ENCODE measurements at regions not wholly inside any gene's neighbourhood (a gene's known extent, or its start where the extent isn't known, plus 50 kb on each side); places are given as distances from the start of the nearest gene placed in this dataset.

GRCh38 chr4:111512081-111512783 is 633.0 kb upstream of the FAM241A start:
- FAIRE-seq: peak; percentile 75
- Histone ChIP-seq H3K9ac (replicated peaks; ENCODE audit: extremely low read depth, insufficient read depth, low read length) (peak overlapping the region; percentile 51), H3K27me3 (ENCODE audit: control insufficient read depth in 2 of 2, insufficient read depth in 2 of 2, low read length in 2 of 2) (no peaks in the 10 kb centered on the region), H4K20me1 (replicated peaks; ENCODE audit: control insufficient read depth, extremely low read depth, insufficient read depth, low read length) (no peaks in the 10 kb centered on the region), H3K9me1 (replicated peaks; ENCODE audit: control insufficient read depth, extremely low read depth, insufficient read depth, low read length) (no peaks in the 10 kb centered on the region), H3K4me3 (replicated peaks in 1 of 3; ENCODE audit: insufficient read depth in 1 of 3, low read depth in 1 of 3, low read length in 3 of 3) (no peak overlapping the region), H3K9me3 (replicated peaks; ENCODE audit: control insufficient read depth, insufficient read depth, low read length) (no peaks in the 10 kb centered on the region), H2AFZ (ENCODE audit: low read depth, low read length) (peak overlapping the region; percentile 81), H3K4me1 (ENCODE audit: control insufficient read depth, extremely low read depth, insufficient read depth, low read length) (peaks cover 9% of the 10 kb centered on the region), H3K79me2 (ENCODE audit: control insufficient read depth, insufficient read depth, low read length) (no peaks in the 10 kb centered on the region), H3K27ac (ENCODE audit: insufficient read depth, low read depth, low read length) (peak overlapping the region; percentile 92), H3K36me3 (ENCODE audit: control insufficient read depth in 2 of 2, extremely low read depth in 1 of 2, insufficient read depth in 2 of 2, low read length in 2 of 2) (no peaks in the 10 kb centered on the region), H3K4me2 (ENCODE audit: insufficient read depth, low read length) (peak overlapping the region; percentile 42)
- intact Hi-C loops (cut with micrococcal nuclease): loop anchor here (2.0 kb wide), 1 partner anchor 23 kb away; no protein-coding TSS in a partner anchor
- peak; percentile 76 for DNase-seq (ENCODE audit: low read depth, low spot score)
- TF ChIP-seq POLR2A (IDR thresholded peaks at IDR 0.05; ENCODE audit: low read depth, low read length) (no peak), JUN (IDR thresholded peaks at IDR 0.05; ENCODE audit: borderline replicate concordance, insufficient read depth, insufficient read length, low read depth) (peak; percentile 52), FOS (IDR thresholded peaks at IDR 0.05; ENCODE audit: borderline replicate concordance, insufficient read depth, low read length) (peak; percentile 70), GATA2 (IDR thresholded peaks at IDR 0.05; ENCODE audit: insufficient read depth, insufficient read length, low read depth, low read length) (peak; percentile 50)
- CTCF ChIA-PET: interaction anchor here (1.0 kb wide), 1 partner anchor 18 kb away, joined by 3 read pairs; no protein-coding TSS in a partner anchor
- POLR2A ChIA-PET: interaction anchor here (0.6 kb wide), 1 partner anchor 112 kb away, joined by 3 read pairs; no protein-coding TSS in a partner anchor
- no TSS peak for BruUV-seq (replicated peaks)
- dilution Hi-C loops (cut with MboI; ENCODE audit: extremely low pct_ligation_motif_present, low sequenced_read_pairs): no loop called here

DNA sequence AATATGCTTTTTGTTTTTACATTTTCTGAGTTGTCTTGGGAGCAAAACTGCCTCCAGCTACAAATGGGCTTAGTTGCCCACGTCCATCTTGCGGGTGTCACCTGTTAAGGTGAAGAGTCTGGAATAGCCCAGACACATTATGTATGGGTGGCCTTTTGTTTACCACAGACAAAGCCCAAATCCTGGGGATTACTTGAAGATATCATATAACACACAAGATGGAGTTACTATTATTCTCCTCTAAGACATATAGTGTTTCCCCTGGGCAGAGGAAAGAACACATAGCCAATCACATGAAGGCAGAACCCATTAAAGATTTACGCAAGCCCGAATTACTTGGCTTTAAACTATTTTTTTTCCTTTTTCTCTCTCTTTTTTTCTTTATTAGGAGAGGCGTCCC is 625.6 kb upstream of the FAM241A start:
- H3K9me3 ChIP-seq (replicated peaks; ENCODE audit: control insufficient read depth, insufficient read depth, low read length): no peaks in the 10 kb centered on the region
- dilution Hi-C loops (cut with MboI; ENCODE audit: extremely low pct_ligation_motif_present, low sequenced_read_pairs): no loop called here
- no peak for TF ChIP-seq POLR2AphosphoS5 (IDR thresholded peaks at IDR 0.05; ENCODE audit: insufficient read depth, low read depth, low read length)
- no peak for TF ChIP-seq JUN (IDR thresholded peaks at IDR 0.05; ENCODE audit: borderline replicate concordance, insufficient read depth, insufficient read length, low read depth)
- TF ChIP-seq, protein P1, sequence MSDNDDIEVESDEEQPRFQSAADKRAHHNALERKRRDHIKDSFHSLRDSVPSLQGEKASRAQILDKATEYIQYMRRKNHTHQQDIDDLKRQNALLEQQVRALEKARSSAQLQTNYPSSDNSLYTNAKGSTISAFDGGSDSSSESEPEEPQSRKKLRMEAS (IDR thresholded peaks at IDR 0.05; ENCODE audit: insufficient read depth, insufficient read length): no peak
- TF ChIP-seq, protein P2, sequence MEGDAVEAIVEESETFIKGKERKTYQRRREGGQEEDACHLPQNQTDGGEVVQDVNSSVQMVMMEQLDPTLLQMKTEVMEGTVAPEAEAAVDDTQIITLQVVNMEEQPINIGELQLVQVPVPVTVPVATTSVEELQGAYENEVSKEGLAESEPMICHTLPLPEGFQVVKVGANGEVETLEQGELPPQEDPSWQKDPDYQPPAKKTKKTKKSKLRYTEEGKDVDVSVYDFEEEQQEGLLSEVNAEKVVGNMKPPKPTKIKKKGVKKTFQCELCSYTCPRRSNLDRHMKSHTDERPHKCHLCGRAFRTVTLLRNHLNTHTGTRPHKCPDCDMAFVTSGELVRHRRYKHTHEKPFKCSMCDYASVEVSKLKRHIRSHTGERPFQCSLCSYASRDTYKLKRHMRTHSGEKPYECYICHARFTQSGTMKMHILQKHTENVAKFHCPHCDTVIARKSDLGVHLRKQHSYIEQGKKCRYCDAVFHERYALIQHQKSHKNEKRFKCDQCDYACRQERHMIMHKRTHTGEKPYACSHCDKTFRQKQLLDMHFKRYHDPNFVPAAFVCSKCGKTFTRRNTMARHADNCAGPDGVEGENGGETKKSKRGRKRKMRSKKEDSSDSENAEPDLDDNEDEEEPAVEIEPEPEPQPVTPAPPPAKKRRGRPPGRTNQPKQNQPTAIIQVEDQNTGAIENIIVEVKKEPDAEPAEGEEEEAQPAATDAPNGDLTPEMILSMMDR (IDR thresholded peaks at IDR 0.05; ENCODE audit: extremely low read depth in 1 of 2, insufficient read depth in 1 of 2, low read depth in 1 of 2, low read length in 2 of 2): no peak
- no peak for TF ChIP-seq POLR2A (IDR thresholded peaks at IDR 0.05; ENCODE audit: low read depth, low read length)
- no peak for TF ChIP-seq EZH2 (IDR thresholded peaks at IDR 0.05; ENCODE audit: borderline replicate concordance, low read depth, low read length, severe bottlenecking)
- TF ChIP-seq FOS (IDR thresholded peaks at IDR 0.05; ENCODE audit: borderline replicate concordance, insufficient read depth, low read length): no peak
- no peak for TF ChIP-seq GATA2 (IDR thresholded peaks at IDR 0.05; ENCODE audit: insufficient read depth, insufficient read length, low read depth, low read length)
- no peak for TF ChIP-seq MYC (IDR thresholded peaks at IDR 0.05; ENCODE audit: low read depth, low read length)
- no peak overlapping the region for H3K9ac ChIP-seq (replicated peaks; ENCODE audit: extremely low read depth, insufficient read depth, low read length)
- H3K27ac ChIP-seq (ENCODE audit: insufficient read depth, low read depth, low read length): no peak overlapping the region
- intact Hi-C loops (cut with micrococcal nuclease): no loop called here
- ChIA-PET POLR2A (no interaction called here), CTCF (no interaction called here)
- no peak for FAIRE-seq
- H3K4me2 ChIP-seq (ENCODE audit: insufficient read depth, low read length): no peak overlapping the region
- BruUV-seq (replicated peaks): no TSS peak
- no peaks in the 10 kb centered on the region for H3K36me3 ChIP-seq (ENCODE audit: control insufficient read depth in 2 of 2, extremely low read depth in 1 of 2, insufficient read depth in 2 of 2, low read length in 2 of 2)
- H3K27me3 ChIP-seq (ENCODE audit: control insufficient read depth in 2 of 2, insufficient read depth in 2 of 2, low read length in 2 of 2): no peaks in the 10 kb centered on the region
- no peak overlapping the region for H3K4me3 ChIP-seq (replicated peaks in 1 of 3; ENCODE audit: insufficient read depth in 1 of 3, low read depth in 1 of 3, low read length in 3 of 3)
- no peaks in the 10 kb centered on the region for H3K79me2 ChIP-seq (ENCODE audit: control insufficient read depth, insufficient read depth, low read length)
- H3K4me1 ChIP-seq (ENCODE audit: control insufficient read depth, extremely low read depth, insufficient read depth, low read length): no peaks in the 10 kb centered on the region
- no peak for DNase-seq (ENCODE audit: low read depth, low spot score)
- no peak overlapping the region for H2AFZ ChIP-seq (ENCODE audit: low read depth, low read length)
- no peaks in the 10 kb centered on the region for H3K9me1 ChIP-seq (replicated peaks; ENCODE audit: control insufficient read depth, extremely low read depth, insufficient read depth, low read length)
- no peaks in the 10 kb centered on the region for H4K20me1 ChIP-seq (replicated peaks; ENCODE audit: control insufficient read depth, extremely low read depth, insufficient read depth, low read length)

Data from endothelial cell of umbilical vein (primary cell).